ENCODE measurements at regions not wholly inside any gene's neighbourhood (a gene's known extent, or its start where the extent isn't known, plus 50 kb on each side); places are given as distances from the start of the nearest gene placed in this dataset.

DNA sequence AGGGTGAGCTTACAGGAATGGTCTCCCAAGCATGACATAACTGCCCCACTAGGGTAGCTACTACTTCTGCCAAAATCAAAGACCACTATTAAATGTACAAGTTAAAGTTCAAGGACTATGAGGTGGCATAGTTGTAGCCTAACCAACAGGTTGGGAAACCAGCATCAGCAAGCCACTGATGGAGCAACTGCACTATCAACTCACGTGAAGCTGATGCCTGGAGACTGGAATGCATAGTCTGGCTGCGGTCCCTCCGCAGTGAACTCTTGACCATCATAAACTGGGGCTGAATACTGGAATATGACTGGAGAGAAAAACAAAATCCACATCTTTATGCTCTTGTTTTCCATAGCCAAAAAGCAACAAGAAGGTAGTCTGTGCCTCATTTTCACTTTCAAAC is 541.4 kb downstream of the DNAJB9 start:
- Histone ChIP-seq H3K9me3 (ENCODE audit: control insufficient read depth, insufficient read depth, low read depth, low read length) (no peaks in the 10 kb centered on the region), H3K4me1 (ENCODE audit: control insufficient read depth, insufficient read depth, low read length) (no peaks in the 10 kb centered on the region), H3K4me3 (ENCODE audit: low read depth, low read length) (no peak overlapping the region), H3K36me3 (ENCODE audit: control insufficient read depth in 2 of 2, insufficient read depth in 1 of 2, low read length in 2 of 2) (no peaks in the 10 kb centered on the region), H3K27ac (ENCODE audit: extremely low read depth, low read depth, low read length) (no peak overlapping the region)
- no peak for TF ChIP-seq ZNF510 (tag by site-specific recombination; IDR thresholded peaks at IDR 0.05; ENCODE audit: insufficient replicate concordance)
- TF ChIP-seq ZNF133 (tag by site-specific recombination; IDR thresholded peaks at IDR 0.05) = no peak
- TF ChIP-seq, protein P1, sequence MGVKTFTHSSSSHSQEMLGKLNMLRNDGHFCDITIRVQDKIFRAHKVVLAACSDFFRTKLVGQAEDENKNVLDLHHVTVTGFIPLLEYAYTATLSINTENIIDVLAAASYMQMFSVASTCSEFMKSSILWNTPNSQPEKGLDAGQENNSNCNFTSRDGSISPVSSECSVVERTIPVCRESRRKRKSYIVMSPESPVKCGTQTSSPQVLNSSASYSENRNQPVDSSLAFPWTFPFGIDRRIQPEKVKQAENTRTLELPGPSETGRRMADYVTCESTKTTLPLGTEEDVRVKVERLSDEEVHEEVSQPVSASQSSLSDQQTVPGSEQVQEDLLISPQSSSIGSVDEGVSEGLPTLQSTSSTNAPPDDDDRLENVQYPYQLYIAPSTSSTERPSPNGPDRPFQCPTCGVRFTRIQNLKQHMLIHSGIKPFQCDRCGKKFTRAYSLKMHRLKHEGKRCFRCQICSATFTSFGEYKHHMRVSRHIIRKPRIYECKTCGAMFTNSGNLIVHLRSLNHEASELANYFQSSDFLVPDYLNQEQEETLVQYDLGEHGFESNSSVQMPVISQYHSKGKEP (tag by site-specific recombination; IDR thresholded peaks at IDR 0.05) = no peak
- no peak for TF ChIP-seq ZBTB1 (tag by site-specific recombination; IDR thresholded peaks at IDR 0.05)
- TF ChIP-seq, protein P2, sequence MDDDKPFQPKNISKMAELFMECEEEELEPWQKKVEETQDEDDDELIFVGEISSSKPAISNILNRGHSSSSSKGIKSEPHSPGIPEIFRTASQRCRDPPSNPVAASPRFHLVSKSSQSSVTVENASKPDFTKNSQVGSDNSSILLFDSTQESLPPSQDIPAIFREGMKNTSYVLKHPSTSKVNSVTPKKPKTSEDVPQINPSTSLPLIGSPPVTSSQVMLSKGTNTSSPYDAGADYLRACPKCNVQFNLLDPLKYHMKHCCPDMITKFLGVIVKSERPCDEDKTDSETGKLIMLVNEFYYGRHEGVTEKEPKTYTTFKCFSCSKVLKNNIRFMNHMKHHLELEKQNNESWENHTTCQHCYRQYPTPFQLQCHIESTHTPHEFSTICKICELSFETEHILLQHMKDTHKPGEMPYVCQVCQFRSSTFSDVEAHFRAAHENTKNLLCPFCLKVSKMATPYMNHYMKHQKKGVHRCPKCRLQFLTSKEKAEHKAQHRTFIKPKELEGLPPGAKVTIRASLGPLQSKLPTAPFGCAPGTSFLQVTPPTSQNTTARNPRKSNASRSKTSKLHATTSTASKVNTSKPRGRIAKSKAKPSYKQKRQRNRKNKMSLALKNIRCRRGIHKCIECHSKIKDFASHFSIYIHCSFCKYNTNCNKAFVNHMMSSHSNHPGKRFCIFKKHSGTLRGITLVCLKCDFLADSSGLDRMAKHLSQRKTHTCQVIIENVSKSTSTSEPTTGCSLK (tag by site-specific recombination; IDR thresholded peaks at IDR 0.05) = no peak
- TF ChIP-seq, protein P3, sequence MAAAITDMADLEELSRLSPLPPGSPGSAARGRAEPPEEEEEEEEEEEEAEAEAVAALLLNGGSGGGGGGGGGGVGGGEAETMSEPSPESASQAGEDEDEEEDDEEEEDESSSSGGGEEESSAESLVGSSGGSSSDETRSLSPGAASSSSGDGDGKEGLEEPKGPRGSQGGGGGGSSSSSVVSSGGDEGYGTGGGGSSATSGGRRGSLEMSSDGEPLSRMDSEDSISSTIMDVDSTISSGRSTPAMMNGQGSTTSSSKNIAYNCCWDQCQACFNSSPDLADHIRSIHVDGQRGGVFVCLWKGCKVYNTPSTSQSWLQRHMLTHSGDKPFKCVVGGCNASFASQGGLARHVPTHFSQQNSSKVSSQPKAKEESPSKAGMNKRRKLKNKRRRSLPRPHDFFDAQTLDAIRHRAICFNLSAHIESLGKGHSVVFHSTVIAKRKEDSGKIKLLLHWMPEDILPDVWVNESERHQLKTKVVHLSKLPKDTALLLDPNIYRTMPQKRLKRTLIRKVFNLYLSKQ (tag by site-specific recombination; IDR thresholded peaks at IDR 0.05; ENCODE audit: borderline replicate concordance) = no peak
- TF ChIP-seq ZNF324 (tag by site-specific recombination; IDR thresholded peaks at IDR 0.05) = no peak
- POLR2A ChIA-PET = no interaction called here
- CTCF ChIA-PET = no interaction called here

DNA sequence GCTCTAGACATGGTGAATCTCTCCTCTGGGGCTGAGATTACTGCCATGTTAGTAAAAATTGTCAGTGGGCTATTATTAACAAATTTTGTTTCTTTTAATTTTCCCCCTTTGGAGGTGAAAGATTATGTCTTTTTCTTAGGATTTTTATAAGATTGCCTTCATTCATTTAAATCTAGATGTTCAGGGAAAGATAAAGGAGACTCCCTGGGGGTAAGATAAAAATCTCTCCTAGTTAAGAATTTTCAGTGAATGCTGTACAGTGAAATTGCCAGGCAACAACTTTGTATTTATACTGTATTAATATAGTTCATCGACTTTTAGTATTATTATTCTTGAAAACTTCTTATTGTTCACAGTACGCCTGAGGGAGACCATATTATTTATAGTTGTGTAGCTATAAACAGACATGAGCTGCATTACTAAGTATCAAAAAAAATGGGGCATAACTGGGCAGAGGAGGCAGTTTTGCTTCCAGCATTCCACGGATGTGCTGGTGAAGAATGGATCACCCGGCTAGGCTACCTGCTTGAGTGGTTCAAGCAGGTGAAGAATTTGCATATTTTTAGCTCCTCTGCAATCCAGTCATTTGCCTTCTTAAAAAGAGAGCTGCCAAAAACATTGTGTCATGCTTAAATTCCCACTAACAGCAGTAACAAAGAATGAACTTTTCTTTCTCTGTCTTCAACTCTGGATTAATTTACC is 552.1 kb downstream of the DNAJB9 start:
- Histone ChIP-seq H3K9me3 (ENCODE audit: control insufficient read depth, insufficient read depth, low read depth, low read length) (no peaks in the 10 kb centered on the region), H3K36me3 (ENCODE audit: control insufficient read depth in 2 of 2, insufficient read depth in 1 of 2, low read length in 2 of 2) (no peaks in the 10 kb centered on the region), H3K27ac (ENCODE audit: extremely low read depth, low read depth, low read length) (no peak overlapping the region), H3K4me1 (ENCODE audit: control insufficient read depth, insufficient read depth, low read length) (no peaks in the 10 kb centered on the region), H3K4me3 (ENCODE audit: low read depth, low read length) (no peak overlapping the region)
- no peak for TF ChIP-seq ZNF433 (tag by site-specific recombination; IDR thresholded peaks at IDR 0.05; ENCODE audit: low read depth)
- ChIA-PET CTCF (no interaction called here), POLR2A (no interaction called here)

DNA sequence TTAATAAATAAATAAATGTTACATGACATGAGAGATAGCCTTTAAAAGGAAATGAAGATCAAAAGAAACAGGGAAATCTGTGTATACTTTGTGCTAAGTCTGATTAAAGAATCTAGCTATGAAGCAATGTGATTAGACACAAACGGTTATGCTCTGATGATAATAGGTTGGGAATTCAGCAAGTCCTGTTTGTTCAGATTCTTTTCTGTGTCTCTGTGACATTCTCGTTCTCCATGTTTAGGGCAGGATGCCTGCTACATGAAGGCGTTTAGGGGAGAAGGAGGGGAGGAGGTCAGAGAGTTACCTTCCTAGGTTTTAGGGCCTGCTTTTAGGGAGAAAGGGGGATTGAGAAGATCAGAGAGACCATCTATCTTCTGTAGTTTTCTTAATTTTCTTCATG is 555.3 kb downstream of the DNAJB9 start:
- H3K9me3 ChIP-seq (ENCODE audit: control insufficient read depth, insufficient read depth, low read depth, low read length) = no peaks in the 10 kb centered on the region
- no peak overlapping the region for H3K4me3 ChIP-seq (ENCODE audit: low read depth, low read length)
- H3K36me3 ChIP-seq (ENCODE audit: control insufficient read depth in 2 of 2, insufficient read depth in 1 of 2, low read length in 2 of 2) = no peaks in the 10 kb centered on the region
- no peaks in the 10 kb centered on the region for H3K4me1 ChIP-seq (ENCODE audit: control insufficient read depth, insufficient read depth, low read length)
- H3K27ac ChIP-seq (ENCODE audit: extremely low read depth, low read depth, low read length) = no peak overlapping the region
- ChIA-PET CTCF (interaction anchor here (0.6 to 0.7 kb wide), 4 partner anchors 30 to 1719 kb away, joined by 3 to 4 read pairs (median 3); no protein-coding TSS in a partner anchor), POLR2A (no interaction called here)
- no peak for TF ChIP-seq YY1 (tag by site-specific recombination; IDR thresholded peaks at IDR 0.05)
- TF ChIP-seq ZNF76 (tag by site-specific recombination; IDR thresholded peaks at IDR 0.05; ENCODE audit: borderline replicate concordance, low read depth) = no peak
- TF ChIP-seq ZNF510 (tag by site-specific recombination; IDR thresholded peaks at IDR 0.05; ENCODE audit: insufficient replicate concordance) = no peak
- no peak for TF ChIP-seq RBAK (tag by site-specific recombination; IDR thresholded peaks at IDR 0.05)
- TF ChIP-seq ZNF521 (tag by site-specific recombination; IDR thresholded peaks at IDR 0.05) = no peak
- TF ChIP-seq, protein P4, sequence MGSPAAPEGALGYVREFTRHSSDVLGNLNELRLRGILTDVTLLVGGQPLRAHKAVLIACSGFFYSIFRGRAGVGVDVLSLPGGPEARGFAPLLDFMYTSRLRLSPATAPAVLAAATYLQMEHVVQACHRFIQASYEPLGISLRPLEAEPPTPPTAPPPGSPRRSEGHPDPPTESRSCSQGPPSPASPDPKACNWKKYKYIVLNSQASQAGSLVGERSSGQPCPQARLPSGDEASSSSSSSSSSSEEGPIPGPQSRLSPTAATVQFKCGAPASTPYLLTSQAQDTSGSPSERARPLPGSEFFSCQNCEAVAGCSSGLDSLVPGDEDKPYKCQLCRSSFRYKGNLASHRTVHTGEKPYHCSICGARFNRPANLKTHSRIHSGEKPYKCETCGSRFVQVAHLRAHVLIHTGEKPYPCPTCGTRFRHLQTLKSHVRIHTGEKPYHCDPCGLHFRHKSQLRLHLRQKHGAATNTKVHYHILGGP (tag by site-specific recombination; IDR thresholded peaks at IDR 0.05) = no peak
- TF ChIP-seq, protein P5, sequence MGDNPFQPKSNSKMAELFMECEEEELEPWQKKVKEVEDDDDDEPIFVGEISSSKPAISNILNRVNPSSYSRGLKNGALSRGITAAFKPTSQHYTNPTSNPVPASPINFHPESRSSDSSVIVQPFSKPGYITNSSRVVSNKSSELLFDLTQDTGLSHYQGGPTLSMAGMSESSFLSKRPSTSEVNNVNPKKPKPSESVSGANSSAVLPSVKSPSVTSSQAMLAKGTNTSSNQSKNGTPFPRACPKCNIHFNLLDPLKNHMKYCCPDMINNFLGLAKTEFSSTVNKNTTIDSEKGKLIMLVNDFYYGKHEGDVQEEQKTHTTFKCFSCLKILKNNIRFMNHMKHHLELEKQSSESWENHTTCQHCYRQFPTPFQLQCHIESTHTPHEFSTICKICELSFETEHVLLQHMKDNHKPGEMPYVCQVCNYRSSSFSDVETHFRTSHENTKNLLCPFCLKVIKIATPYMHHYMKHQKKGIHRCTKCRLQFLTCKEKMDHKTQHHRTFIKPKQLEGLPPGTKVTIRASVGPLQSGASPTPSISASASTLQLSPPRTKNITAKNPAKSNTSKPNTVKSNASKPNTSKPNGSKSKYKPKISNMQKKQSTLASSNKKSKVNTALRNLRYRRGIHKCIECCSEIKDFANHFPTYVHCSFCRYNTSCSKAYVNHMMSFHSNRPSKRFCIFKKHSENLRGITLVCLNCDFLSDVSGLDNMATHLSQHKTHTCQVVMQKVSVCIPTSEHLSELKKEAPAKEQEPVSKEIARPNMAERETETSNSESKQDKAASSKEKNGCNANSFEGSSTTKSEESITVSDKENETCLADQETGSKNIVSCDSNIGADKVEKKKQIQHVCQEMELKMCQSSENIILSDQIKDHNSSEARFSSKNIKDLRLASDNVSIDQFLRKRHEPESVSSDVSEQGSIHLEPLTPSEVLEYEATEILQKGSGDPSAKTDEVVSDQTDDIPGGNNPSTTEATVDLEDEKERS (tag by site-specific recombination; IDR thresholded peaks at IDR 0.05) = no peak
- TF ChIP-seq ZNF610 (tag by site-specific recombination; IDR thresholded peaks at IDR 0.05; ENCODE audit: borderline replicate concordance) = no peak
- TF ChIP-seq, protein P6, sequence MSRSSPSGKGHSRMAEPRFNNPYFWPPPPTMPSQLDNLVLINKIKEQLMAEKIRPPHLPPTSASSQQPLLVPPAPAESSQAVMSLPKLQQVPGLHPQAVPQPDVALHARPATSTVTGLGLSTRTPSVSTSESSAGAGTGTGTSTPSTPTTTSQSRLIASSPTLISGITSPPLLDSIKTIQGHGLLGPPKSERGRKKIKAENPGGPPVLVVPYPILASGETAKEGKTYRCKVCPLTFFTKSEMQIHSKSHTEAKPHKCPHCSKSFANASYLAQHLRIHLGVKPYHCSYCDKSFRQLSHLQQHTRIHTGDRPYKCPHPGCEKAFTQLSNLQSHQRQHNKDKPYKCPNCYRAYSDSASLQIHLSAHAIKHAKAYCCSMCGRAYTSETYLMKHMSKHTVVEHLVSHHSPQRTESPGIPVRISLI (tag by site-specific recombination; IDR thresholded peaks at IDR 0.05) = no peak
- TF ChIP-seq, protein P3 (tag by site-specific recombination; IDR thresholded peaks at IDR 0.05; ENCODE audit: borderline replicate concordance) = no peak
- TF ChIP-seq ZNF248 (tag by site-specific recombination; IDR thresholded peaks at IDR 0.05) = no peak
